Ascending aorta (tissue), 2 donors: ENCODE measurements at regions not wholly inside any gene's neighbourhood (a gene's known extent, or its start where the extent isn't known, plus 50 kb on each side); places are given as distances from the start of the nearest gene placed in this dataset.

Source experiments
- DNase-seq, 2 donors: peaks; one replicate each; pipeline ENCODE4 v3.0.0-alpha.2; 2019; ENCODE audit warnings: low spot score in 2 of 2
- H3K27ac ChIP-seq, 2 donors: fragments of 200-600 bp; sonication (generic); one replicate each; pipeline ENCODE4 v1.5.1; 2016 to 2017; ENCODE audit warnings: mild to moderate bottlenecking in 1 of 2
- H3K27me3 ChIP-seq: fragments of 200-600 bp; sonication (generic); one replicate; pipeline ENCODE4 v1.5.1; 2017
- H3K36me3 ChIP-seq, 2 donors: fragments of 200-600 bp; sonication (generic); one replicate each; pipeline ENCODE4 v1.5.1; 2016
- H3K4me1 ChIP-seq, 2 donors: fragments of 200-600 bp; sonication (generic); one replicate each; pipeline ENCODE4 v1.5.1; 2016 to 2017; ENCODE audit warnings: mild to moderate bottlenecking in 1 of 2
- H3K4me3 ChIP-seq, 2 donors: fragments of 200-600 bp; sonication (generic); one replicate each; pipeline ENCODE4 v1.5.1; 2016 to 2017; ENCODE audit warnings: mild to moderate bottlenecking in 1 of 2
- H3K9me3 ChIP-seq, 2 donors: fragments of 200-600 bp; sonication (generic); one replicate each; pipeline ENCODE4 v1.5.1; 2016
- CTCF ChIP-seq, 3 experiments: fragments of 200-600 bp in 2 of 3; fragments of 450-650 bp in 1 of 3; sonication (generic) in 2 of 3; IDR thresholded peaks; one replicate each; pipeline ENCODE4 v1.5.1; 2016 to 2019; ENCODE audit warnings: antibody characterized with exemption in 3 of 3, mild to moderate bottlenecking in 1 of 3, moderate library complexity in 1 of 3
- intact Hi-C: fragments of 100-400 bp; cut with DNase I; formaldehyde crosslinking; loops from one replicate; pipeline ENCODE4 v1.15.1; 2023

- no peak overlapping the region for H3K4me3 ChIP-seq
- no peak for DNase-seq
- H3K36me3 ChIP-seq: no peaks in the 10 kb centered on the region
- H3K27ac ChIP-seq: no peak overlapping the region
- no peaks in the 10 kb centered on the region for H3K9me3 ChIP-seq
- no peaks in the 10 kb centered on the region for H3K4me1 ChIP-seq
- no peak for TF ChIP-seq CTCF (IDR thresholded peaks at IDR 0.05)
- intact Hi-C loops: no loop called here
- no peaks in the 10 kb centered on the region for H3K27me3 ChIP-seq
These were observed 148.9 kb downstream of the BRD1 start for GRCh38 chr22:49678842-49679170.

GRCh38 chr22:49678137-49678841 lies 149.4 kb downstream of the BRD1 start:
- no peak overlapping the region for H3K4me3 ChIP-seq
- H3K27ac ChIP-seq: no peak overlapping the region
- DNase-seq: no peak
- no peaks in the 10 kb centered on the region for H3K36me3 ChIP-seq
- no peaks in the 10 kb centered on the region for H3K4me1 ChIP-seq
- no peak for TF ChIP-seq CTCF (IDR thresholded peaks at IDR 0.05)
- H3K27me3 ChIP-seq: no peaks in the 10 kb centered on the region
- intact Hi-C loops: no loop called here
- no peaks in the 10 kb centered on the region for H3K9me3 ChIP-seq

- no peaks in the 10 kb centered on the region for H3K36me3 ChIP-seq
- TF ChIP-seq CTCF (IDR thresholded peaks at IDR 0.05): no peak
- no peak for DNase-seq
- H3K4me3 ChIP-seq: no peak overlapping the region
- no peaks in the 10 kb centered on the region for H3K4me1 ChIP-seq
- no peaks in the 10 kb centered on the region for H3K27me3 ChIP-seq
- no peaks in the 10 kb centered on the region for H3K9me3 ChIP-seq
- H3K27ac ChIP-seq: no peak overlapping the region
- intact Hi-C loops: no loop called here
These were observed 150.2 kb downstream of the BRD1 start for GRCh38 chr22:49677495-49677889.

GRCh38 chr22:49676783-49677494 lies 150.7 kb downstream of the BRD1 start:
- no peak for DNase-seq
- Histone ChIP-seq H3K9me3 (no peaks in the 10 kb centered on the region), H3K36me3 (no peaks in the 10 kb centered on the region), H3K27me3 (no peaks in the 10 kb centered on the region), H3K4me3 (no peak overlapping the region), H3K27ac (no peak overlapping the region), H3K4me1 (no peaks in the 10 kb centered on the region)
- TF ChIP-seq CTCF (IDR thresholded peaks at IDR 0.05): no peak
- intact Hi-C loops: no loop called here

GRCh38 chr22:49676230-49676629 lies 151.4 kb downstream of the BRD1 start:
- H3K9me3 ChIP-seq: no peaks in the 10 kb centered on the region
- H3K27ac ChIP-seq: no peak overlapping the region
- no peak for DNase-seq
- H3K4me3 ChIP-seq: no peak overlapping the region
- intact Hi-C loops: no loop called here
- H3K36me3 ChIP-seq: no peaks in the 10 kb centered on the region
- TF ChIP-seq CTCF (IDR thresholded peaks at IDR 0.05): no peak
- H3K27me3 ChIP-seq: no peaks in the 10 kb centered on the region
- no peaks in the 10 kb centered on the region for H3K4me1 ChIP-seq
